Nephron (organoid): ENCODE measurements at regions not wholly inside any gene's neighbourhood (a gene's known extent, or its start where the extent isn't known, plus 50 kb on each side); places are given as distances from the start of the nearest gene placed in this dataset.

ENCODE experiments used
- H3K27ac Mint-ChIP-seq, 3 experiments: 2 replicates each; pipeline ENCODE4 v1.8.0; 2020; ENCODE audit warnings: mixed read lengths in 3 of 3, mild to moderate bottlenecking in 2 of 3, moderate library complexity in 1 of 3
- H3K27me3 Mint-ChIP-seq: 2 replicates; pipeline ENCODE4 v1.8.0; 2021; ENCODE audit warnings: low read depth, mild to moderate bottlenecking, moderate library complexity, mixed read lengths
- H3K36me3 Mint-ChIP-seq: 2 replicates; pipeline ENCODE4 v1.8.0; 2020; ENCODE audit warnings: low read depth, mixed read lengths
- H3K4me1 Mint-ChIP-seq: 2 replicates; pipeline ENCODE4 v1.8.0; 2020; ENCODE audit warnings: mixed read lengths
- H3K4me3 Mint-ChIP-seq, 3 experiments: 2 replicates each; pipeline ENCODE4 v1.8.0; 2020; ENCODE audit warnings: mild to moderate bottlenecking in 3 of 3, mixed read lengths in 3 of 3, moderate library complexity in 2 of 3
- H3K9me3 Mint-ChIP-seq: 2 replicates; pipeline ENCODE4 v1.8.0; 2020; ENCODE audit warnings: mixed read lengths
- TF ChIP-seq, protein P1 (sequence below), 3 experiments: fragments of 200-600 bp; sonication (generic); IDR thresholded peaks; one replicate each; pipeline ENCODE4 v1.5.0; 2021; ENCODE audit warnings: antibody characterized with exemption in 3 of 3; ENCODE audit not compliant: unreplicated experiment in 3 of 3

- H3K36me3 Mint-ChIP-seq, result no peaks in the 10 kb centered on the region
- H3K27me3 Mint-ChIP-seq, result peaks cover 22% of the 10 kb centered on the region
- H3K4me3 Mint-ChIP-seq, result no peak overlapping the region
- peaks cover 18% of the 10 kb centered on the region for H3K9me3 Mint-ChIP-seq
- H3K27ac Mint-ChIP-seq, result no peak overlapping the region
- no peaks in the 10 kb centered on the region for H3K4me1 Mint-ChIP-seq
- TF ChIP-seq, protein P1, sequence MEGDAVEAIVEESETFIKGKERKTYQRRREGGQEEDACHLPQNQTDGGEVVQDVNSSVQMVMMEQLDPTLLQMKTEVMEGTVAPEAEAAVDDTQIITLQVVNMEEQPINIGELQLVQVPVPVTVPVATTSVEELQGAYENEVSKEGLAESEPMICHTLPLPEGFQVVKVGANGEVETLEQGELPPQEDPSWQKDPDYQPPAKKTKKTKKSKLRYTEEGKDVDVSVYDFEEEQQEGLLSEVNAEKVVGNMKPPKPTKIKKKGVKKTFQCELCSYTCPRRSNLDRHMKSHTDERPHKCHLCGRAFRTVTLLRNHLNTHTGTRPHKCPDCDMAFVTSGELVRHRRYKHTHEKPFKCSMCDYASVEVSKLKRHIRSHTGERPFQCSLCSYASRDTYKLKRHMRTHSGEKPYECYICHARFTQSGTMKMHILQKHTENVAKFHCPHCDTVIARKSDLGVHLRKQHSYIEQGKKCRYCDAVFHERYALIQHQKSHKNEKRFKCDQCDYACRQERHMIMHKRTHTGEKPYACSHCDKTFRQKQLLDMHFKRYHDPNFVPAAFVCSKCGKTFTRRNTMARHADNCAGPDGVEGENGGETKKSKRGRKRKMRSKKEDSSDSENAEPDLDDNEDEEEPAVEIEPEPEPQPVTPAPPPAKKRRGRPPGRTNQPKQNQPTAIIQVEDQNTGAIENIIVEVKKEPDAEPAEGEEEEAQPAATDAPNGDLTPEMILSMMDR (IDR thresholded peaks at IDR 0.05; ENCODE audit: unreplicated experiment in 3 of 3), result no peak
Observed at GRCh38 chr1:229048896-229049295, 222.0 kb upstream of the RAB4A start.

- peaks cover 7% of the 10 kb centered on the region for H3K9me3 Mint-ChIP-seq
- TF ChIP-seq, protein P1 (IDR thresholded peaks at IDR 0.05; ENCODE audit: unreplicated experiment in 3 of 3), result no peak
- H3K4me1 Mint-ChIP-seq, result peaks cover 36% of the 10 kb centered on the region
- peaks cover 28% of the 10 kb centered on the region for H3K27me3 Mint-ChIP-seq
- no peak overlapping the region for H3K27ac Mint-ChIP-seq
- H3K36me3 Mint-ChIP-seq, result no peaks in the 10 kb centered on the region
- H3K4me3 Mint-ChIP-seq, result no peak overlapping the region
Observed at GRCh38 chr1:229056046-229056445, 214.9 kb upstream of the RAB4A start.

- Mint-ChIP-seq H3K4me3 (no peak overlapping the region), H3K4me1 (peaks cover 46% of the 10 kb centered on the region), H3K27ac (peak overlapping the region in 1 of 3 experiments; percentile 85), H3K36me3 (no peaks in the 10 kb centered on the region), H3K27me3 (peaks cover 26% of the 10 kb centered on the region), H3K9me3 (no peaks in the 10 kb centered on the region)
- TF ChIP-seq, protein P1 (IDR thresholded peaks at IDR 0.05; ENCODE audit: unreplicated experiment in 3 of 3), result no peak
Observed at GRCh38 chr1:229058111-229058561, 212.8 kb upstream of the RAB4A start.

DNA sequence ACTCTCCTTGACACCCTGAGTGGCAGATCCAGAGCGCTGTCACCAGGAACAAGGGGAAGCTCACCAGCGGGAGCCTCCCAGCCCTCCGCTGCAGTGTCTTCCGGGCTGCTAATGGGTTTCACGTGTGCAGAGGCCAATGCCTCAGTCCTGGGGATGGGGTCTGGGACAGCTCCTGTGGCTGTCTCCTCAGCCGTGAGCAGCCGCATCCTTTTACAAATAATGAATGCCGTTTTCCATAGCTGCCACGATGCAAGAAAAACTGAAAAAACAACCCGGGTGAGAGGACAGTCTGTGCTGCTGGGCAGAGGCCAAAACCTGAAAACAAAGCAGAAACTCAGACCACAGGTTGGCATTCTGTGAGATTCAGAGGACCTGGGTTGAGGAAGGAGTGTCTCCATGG is 212.2 kb upstream of the RAB4A start:
- Mint-ChIP-seq H3K9me3 (no peaks in the 10 kb centered on the region), H3K36me3 (no peaks in the 10 kb centered on the region), H3K4me3 (no peak overlapping the region), H3K27ac (peak overlapping the region; percentile 60 to 91 (median 85)), H3K27me3 (peaks cover 23% of the 10 kb centered on the region), H3K4me1 (peaks cover 49% of the 10 kb centered on the region)
- TF ChIP-seq, protein P1 (IDR thresholded peaks at IDR 0.05; ENCODE audit: unreplicated experiment in 3 of 3), result no peak

DNA sequence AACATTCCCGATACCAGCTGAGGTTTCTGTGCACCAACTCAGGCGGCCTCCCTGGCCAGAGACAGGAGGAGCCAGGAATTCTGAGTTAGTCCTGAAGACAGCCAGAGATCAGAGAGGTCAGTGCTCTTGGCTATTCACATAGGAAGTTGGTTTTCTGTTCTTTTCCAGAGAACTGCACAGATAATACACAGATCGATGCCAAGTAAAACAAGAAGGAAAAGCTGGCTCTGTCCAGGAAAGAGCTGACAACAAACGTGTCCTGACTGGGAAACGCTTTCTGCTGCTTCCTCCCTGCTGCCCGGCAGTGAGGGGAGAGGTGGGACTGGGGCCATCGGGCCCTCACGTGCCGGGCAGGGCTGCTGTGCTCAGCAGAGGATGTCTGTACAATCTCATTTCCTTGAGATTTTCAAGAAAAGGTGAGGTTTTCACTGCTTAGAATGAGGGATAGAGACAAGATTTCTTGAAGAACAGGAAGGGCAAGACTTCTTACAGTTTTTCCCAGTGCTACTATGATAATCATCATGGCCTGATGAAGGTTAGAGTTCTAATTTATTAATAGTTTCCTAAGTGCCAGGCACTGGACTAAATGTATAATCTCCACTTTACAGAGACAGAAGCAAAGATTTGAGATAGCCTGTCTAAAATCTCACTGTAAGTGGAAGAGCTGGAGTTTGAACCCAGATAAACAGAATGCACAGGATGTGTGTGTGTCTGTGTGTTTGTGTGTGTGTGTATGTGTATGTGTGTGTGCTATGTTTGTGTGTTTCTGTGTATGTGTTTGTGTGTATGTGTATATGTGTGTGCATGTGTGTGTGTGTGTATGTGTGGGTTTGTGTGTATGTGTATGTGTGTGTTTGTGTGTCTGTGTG is 211.0 kb upstream of the RAB4A start:
- H3K27ac Mint-ChIP-seq, result peak overlapping the region; percentile 60 to 91 (median 85)
- peak overlapping the region in 1 of 3 experiments; percentile 41 for H3K4me3 Mint-ChIP-seq
- peaks cover 23% of the 10 kb centered on the region for H3K27me3 Mint-ChIP-seq
- H3K36me3 Mint-ChIP-seq, result no peaks in the 10 kb centered on the region
- H3K9me3 Mint-ChIP-seq, result no peaks in the 10 kb centered on the region
- TF ChIP-seq, protein P1 (IDR thresholded peaks at IDR 0.05; ENCODE audit: unreplicated experiment in 3 of 3), result no peak
- H3K4me1 Mint-ChIP-seq, result peaks cover 51% of the 10 kb centered on the region

GRCh38 chr1:229062135-229062534 is 208.8 kb upstream of the RAB4A start:
- H3K36me3 Mint-ChIP-seq, result no peaks in the 10 kb centered on the region
- no peak overlapping the region for H3K4me3 Mint-ChIP-seq
- no peak overlapping the region for H3K27ac Mint-ChIP-seq
- H3K9me3 Mint-ChIP-seq, result no peaks in the 10 kb centered on the region
- TF ChIP-seq, protein P1 (IDR thresholded peaks at IDR 0.05; ENCODE audit: unreplicated experiment in 3 of 3), result no peak
- H3K4me1 Mint-ChIP-seq, result peaks cover 53% of the 10 kb centered on the region
- peaks cover 21% of the 10 kb centered on the region for H3K27me3 Mint-ChIP-seq
